Mesenchymal stem cell (in vitro differentiated cells and primary cell): ENCODE measurements at regions not wholly inside any gene's neighbourhood (a gene's known extent, or its start where the extent isn't known, plus 50 kb on each side); places are given as distances from the start of the nearest gene placed in this dataset.

Source experiments
- DNase-seq: peaks from one replicate; pipeline ENCODE4 v3.0.0-alpha.2; 2013
- H2AFZ ChIP-seq: one replicate; pipeline ENCODE4 v1.6.1; 2013; ENCODE audit warnings: low read depth, mild to moderate bottlenecking, control low read depth, inconsistent platforms, low read length, moderate library complexity
- H2AK5ac ChIP-seq: 2 replicates; pipeline ENCODE4 v1.6.1; 2013; ENCODE audit warnings: low read length, moderate library complexity, mild to moderate bottlenecking, inconsistent platforms; ENCODE audit not compliant: severe bottlenecking
- H2BK120ac ChIP-seq: one replicate; pipeline ENCODE4 v1.6.1; 2013; ENCODE audit warnings: low read depth, mild to moderate bottlenecking, inconsistent platforms, low read length, moderate library complexity
- H2BK12ac ChIP-seq, 2 experiments: one replicate each; pipeline ENCODE4 v1.6.1; 2013; ENCODE audit warnings: inconsistent platforms in 2 of 2, low read length in 2 of 2, mild to moderate bottlenecking in 2 of 2, moderate library complexity in 2 of 2, control low read depth in 1 of 2
- H2BK15ac ChIP-seq: one replicate; pipeline ENCODE4 v1.6.1; 2013; ENCODE audit warnings: mild to moderate bottlenecking, low read depth, inconsistent platforms; ENCODE audit not compliant: poor library complexity, severe bottlenecking
- H2BK5ac ChIP-seq: 2 replicates; pipeline ENCODE4 v1.6.1; 2013; ENCODE audit warnings: low read depth, mild to moderate bottlenecking, low read length, control low read depth, inconsistent platforms; ENCODE audit not compliant: poor library complexity, severe bottlenecking
- H3K14ac ChIP-seq, 2 experiments: one replicate each; pipeline ENCODE4 v1.6.1; 2013; ENCODE audit warnings: inconsistent platforms in 2 of 2, low read length in 2 of 2, control low read depth in 1 of 2, mild to moderate bottlenecking in 1 of 2, moderate library complexity in 1 of 2
- H3K18ac ChIP-seq, 2 experiments: one replicate each; pipeline ENCODE4 v1.6.1; 2013; ENCODE audit warnings: inconsistent platforms in 2 of 2, low read length in 2 of 2, control low read depth in 1 of 2, low read depth in 1 of 2, mild to moderate bottlenecking in 1 of 2
- H3K23ac ChIP-seq, 2 experiments: one replicate each; pipeline ENCODE4 v1.6.1; 2013; ENCODE audit warnings: inconsistent platforms in 2 of 2, low read length in 2 of 2, mild to moderate bottlenecking in 2 of 2, moderate library complexity in 2 of 2, control low read depth in 1 of 2
- H3K27ac ChIP-seq: 2 replicates; pipeline ENCODE4 v1.5.1; 2013; ENCODE audit warnings: mild to moderate bottlenecking, moderate library complexity, low read length, control low read depth, inconsistent platforms; ENCODE audit not compliant: poor library complexity, severe bottlenecking
- H3K27me3 ChIP-seq, 2 experiments: 2 replicates each; pipeline versions ENCODE4 v1.6.1 to v1.7.0; 2013; ENCODE audit warnings: low read length in 2 of 2, mild to moderate bottlenecking in 2 of 2, moderate library complexity in 2 of 2, control low read depth in 1 of 2, inconsistent platforms in 1 of 2; ENCODE audit not compliant: control insufficient read depth in 1 of 2, insufficient read depth in 1 of 2
- H3K36me3 ChIP-seq, 2 experiments: 2 replicates each; pipeline versions ENCODE4 v1.6.1 to v1.7.0; 2013; ENCODE audit warnings: low read length in 2 of 2, control low read depth in 1 of 2, inconsistent platforms in 1 of 2, low read depth in 1 of 2, mild to moderate bottlenecking in 1 of 2; ENCODE audit not compliant: insufficient read depth in 2 of 2, control insufficient read depth in 1 of 2
- H3K4ac ChIP-seq, 2 experiments: one replicate each; pipeline ENCODE4 v1.6.1; 2013; ENCODE audit warnings: inconsistent platforms in 2 of 2, low read length in 2 of 2, mild to moderate bottlenecking in 2 of 2, moderate library complexity in 2 of 2, control low read depth in 1 of 2, low read depth in 1 of 2
- H3K4me1 ChIP-seq: 2 replicates; pipeline ENCODE4 v1.6.1; 2013; ENCODE audit warnings: low read depth, low read length, control low read depth; ENCODE audit not compliant: control insufficient read depth, insufficient read depth
- H3K4me2 ChIP-seq: 2 replicates; pipeline ENCODE4 v1.6.1; 2013; ENCODE audit warnings: low read length, mild to moderate bottlenecking, inconsistent platforms; ENCODE audit not compliant: poor library complexity, severe bottlenecking
- H3K4me3 ChIP-seq, 2 experiments: 2 replicates each; pipeline versions ENCODE4 v1.5.1 to v1.7.0; 2013; ENCODE audit warnings: low read length in 2 of 2, mild to moderate bottlenecking in 2 of 2, control low read depth in 1 of 2, low read depth in 1 of 2; ENCODE audit not compliant: insufficient read depth in 1 of 2
- H3K79me1 ChIP-seq: replicated peaks from 2 replicates; pipeline ENCODE4 v1.6.1; 2013; ENCODE audit warnings: mild to moderate bottlenecking, control low read depth, low read length, inconsistent platforms; ENCODE audit not compliant: poor library complexity, severe bottlenecking
- H3K9ac ChIP-seq: 2 replicates; pipeline ENCODE4 v1.7.0; 2013; ENCODE audit warnings: mild to moderate bottlenecking, low read length, moderate library complexity
- H3K9me3 ChIP-seq: 2 replicates; pipeline ENCODE4 v1.7.0; 2013; ENCODE audit warnings: mild to moderate bottlenecking, low read length; ENCODE audit not compliant: control insufficient read depth
- H4K8ac ChIP-seq: one replicate; pipeline ENCODE4 v1.6.1; 2013; ENCODE audit warnings: inconsistent platforms, mild to moderate bottlenecking, low read length, moderate library complexity
- H4K91ac ChIP-seq: one replicate; pipeline ENCODE4 v1.6.1; 2013; ENCODE audit warnings: mild to moderate bottlenecking, low read length, inconsistent platforms
- WGBS: methylation state at CpG from one replicate; pipeline ENCODE4 v1.1.7; 2013; ENCODE audit warnings: mixed read lengths; 5-methylcytosine and 5-hydroxymethylcytosine counted together

GRCh38 chr5:155481182-155481581 is 467.6 kb downstream of the KIF4B start:
- Histone ChIP-seq H3K4me3 (no peak overlapping the region), H2BK120ac (no peak overlapping the region), H4K8ac (no peak overlapping the region), H2BK12ac (no peak overlapping the region), H2AK5ac (no peak overlapping the region), H3K9ac (no peak overlapping the region), H3K9me3 (no peaks in the 10 kb centered on the region), H3K27me3 (no peaks in the 10 kb centered on the region), H3K23ac (no peak overlapping the region), H3K79me1 (no peaks in the 10 kb centered on the region), H3K36me3 (no peaks in the 10 kb centered on the region), H3K4me2 (no peak overlapping the region), H3K27ac (no peak overlapping the region), H3K18ac (no peak overlapping the region), H4K91ac (no peak overlapping the region), H2BK15ac (no peak overlapping the region), H3K14ac (no peak overlapping the region), H3K4me1 (no peaks in the 10 kb centered on the region), H3K4ac (no peak overlapping the region), H2BK5ac (no peak overlapping the region), H2AFZ (no peak overlapping the region)
- WGBS: 100% methylated on average over 1 of the region's 1 CpG
- no peak for DNase-seq

- DNase-seq: no peak
- no peaks in the 10 kb centered on the region for H3K4me1 ChIP-seq
- H3K27ac ChIP-seq: no peak overlapping the region
- no peaks in the 10 kb centered on the region for H3K27me3 ChIP-seq
- no peaks in the 10 kb centered on the region for H3K79me1 ChIP-seq
- no peak overlapping the region for H2AFZ ChIP-seq
- H3K9ac ChIP-seq: no peak overlapping the region
- H3K4ac ChIP-seq: no peak overlapping the region
- H2BK15ac ChIP-seq: no peak overlapping the region
- no peak overlapping the region for H2BK120ac ChIP-seq
- H4K8ac ChIP-seq: no peak overlapping the region
- no peaks in the 10 kb centered on the region for H3K36me3 ChIP-seq
- H2BK12ac ChIP-seq: no peak overlapping the region
- H3K9me3 ChIP-seq: no peaks in the 10 kb centered on the region
- no peak overlapping the region for H3K18ac ChIP-seq
- H4K91ac ChIP-seq: no peak overlapping the region
- no peak overlapping the region for H3K4me3 ChIP-seq
- H2AK5ac ChIP-seq: no peak overlapping the region
- H3K14ac ChIP-seq: no peak overlapping the region
- H2BK5ac ChIP-seq: no peak overlapping the region
- H3K4me2 ChIP-seq: no peak overlapping the region
- H3K23ac ChIP-seq: no peak overlapping the region
These were observed 468.9 kb downstream of the KIF4B start for GRCh38 chr5:155482428-155482827.

GRCh38 chr5:155485386-155485785 is 471.8 kb downstream of the KIF4B start:
- WGBS: 34% methylated on average over 2 of the region's 2 CpGs
- Histone ChIP-seq H2AFZ (no peak overlapping the region), H3K79me1 (no peaks in the 10 kb centered on the region)

GRCh38 chr5:155489949-155490348 is 476.4 kb downstream of the KIF4B start:
- Histone ChIP-seq H3K4me1 (no peaks in the 10 kb centered on the region), H2AFZ (no peak overlapping the region), H3K36me3 (no peaks in the 10 kb centered on the region), H3K4me2 (no peak overlapping the region), H3K27me3 (no peaks in the 10 kb centered on the region), H3K18ac (no peak overlapping the region), H3K9ac (no peak overlapping the region), H3K4me3 (no peak overlapping the region), H3K79me1 (no peaks in the 10 kb centered on the region), H2BK12ac (no peak overlapping the region), H4K91ac (no peak overlapping the region), H3K9me3 (no peaks in the 10 kb centered on the region), H3K27ac (no peak overlapping the region), H3K14ac (no peak overlapping the region), H2AK5ac (no peak overlapping the region), H2BK15ac (no peak overlapping the region), H4K8ac (no peak overlapping the region), H3K4ac (no peak overlapping the region), H2BK5ac (no peak overlapping the region), H2BK120ac (no peak overlapping the region), H3K23ac (no peak overlapping the region)
- DNase-seq: no peak

More at GRCh38 chr5:155485386-155485785, 471.8 kb downstream of the KIF4B start:
- Histone ChIP-seq H4K8ac (no peak overlapping the region), H3K14ac (no peak overlapping the region), H2BK15ac (no peak overlapping the region), H3K4me3 (no peak overlapping the region), H3K18ac (no peak overlapping the region), H3K9ac (no peak overlapping the region), H3K9me3 (no peaks in the 10 kb centered on the region), H3K36me3 (no peaks in the 10 kb centered on the region), H2BK12ac (no peak overlapping the region), H3K27ac (no peak overlapping the region), H3K4me2 (no peak overlapping the region), H4K91ac (no peak overlapping the region), H3K4me1 (no peaks in the 10 kb centered on the region), H2AK5ac (no peak overlapping the region), H3K27me3 (no peaks in the 10 kb centered on the region), H3K23ac (no peak overlapping the region), H2BK120ac (no peak overlapping the region), H3K4ac (no peak overlapping the region), H2BK5ac (no peak overlapping the region)
- DNase-seq: no peak
